ENCODE measurements at regions not wholly inside any gene's neighbourhood (a gene's known extent, or its start where the extent isn't known, plus 50 kb on each side); places are given as distances from the start of the nearest gene placed in this dataset.

DNA sequence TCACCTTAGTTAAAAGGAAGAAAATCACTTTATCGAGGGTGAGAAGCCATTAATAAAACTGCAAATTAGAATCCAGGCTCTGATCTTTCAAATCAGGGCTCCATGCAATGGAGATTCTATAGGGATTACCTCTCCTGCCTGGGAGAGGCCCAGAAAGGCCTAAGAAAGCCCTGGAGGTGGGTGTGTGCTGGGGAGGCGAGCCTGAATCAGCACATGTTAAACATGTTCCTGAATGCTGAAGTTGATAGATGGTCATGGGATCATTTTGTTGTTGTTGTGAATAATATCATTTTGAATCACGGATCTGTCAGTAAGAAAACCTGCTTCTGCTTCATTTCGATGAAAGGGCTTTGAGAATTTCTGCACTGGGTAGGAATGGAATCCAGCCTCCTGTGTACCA lies 254.3 kb downstream of the ACKR3 start:
- H3K4me3 ChIP-seq: no peak overlapping the region
- no TSS peak for BruUV-seq (replicated peaks)
- no peak overlapping the region for H3K9ac ChIP-seq (ENCODE audit: insufficient read depth in 1 of 2, low read depth in 2 of 2, low read length in 2 of 2)
- FAIRE-seq (no peak), DNase-seq (ENCODE audit: extremely low read depth in 1 of 4, low spot score in 3 of 4) (no peak), ATAC-seq (no peak)
- H2AFZ ChIP-seq (ENCODE audit: low read depth, low read length): no peak overlapping the region
- H3K79me2 ChIP-seq (ENCODE audit: control insufficient read depth, insufficient read depth, low read length): no peaks in the 10 kb centered on the region
- H3K9me3 ChIP-seq (replicated peaks; ENCODE audit: control insufficient read depth, insufficient read depth, low read depth, low read length): no peaks in the 10 kb centered on the region
- POLR2A ChIA-PET: no interaction called here
- no peaks in the 10 kb centered on the region for H4K20me1 ChIP-seq (replicated peaks; ENCODE audit: control insufficient read depth, insufficient read depth, low read length)
- CTCF ChIA-PET (ENCODE audit: low intra/inter-chr PET ratio): no interaction called here
- in situ Hi-C loops (cut with MboI): no loop called here
- intact Hi-C loops (cut with micrococcal nuclease): no loop called here
- peaks cover 0 to 5% of the 10 kb centered on the region in 2 experiments; a peak in 1 of 5 replicates for H3K27me3 ChIP-seq (ENCODE audit: control insufficient read depth in 2 of 2, insufficient read depth in 2 of 2, low read length in 2 of 2)
- no peaks in the 10 kb centered on the region; a peak in 1 of 5 replicates for H3K4me1 ChIP-seq (replicated peaks in 1 of 2; ENCODE audit: control insufficient read depth in 2 of 2, insufficient read depth in 2 of 2, low read length in 2 of 2)
- 0% methylated on average over 3 of the region's 4 CpGs for WGBS (ENCODE audit: insufficient coverage, low coverage, missing lambda C conversion rate)
- H3K36me3 ChIP-seq (ENCODE audit: control insufficient read depth, insufficient read depth, low read length): no peaks in the 10 kb centered on the region
- H3K4me2 ChIP-seq (ENCODE audit: insufficient read depth, low read length): no peak overlapping the region
- H3K9me1 ChIP-seq (ENCODE audit: control insufficient read depth, insufficient read depth, low read length): no peaks in the 10 kb centered on the region
- H3K27ac ChIP-seq (ENCODE audit: extremely low read depth, low read depth, low read length): no peak overlapping the region
- TF ChIP-seq, protein P1, sequence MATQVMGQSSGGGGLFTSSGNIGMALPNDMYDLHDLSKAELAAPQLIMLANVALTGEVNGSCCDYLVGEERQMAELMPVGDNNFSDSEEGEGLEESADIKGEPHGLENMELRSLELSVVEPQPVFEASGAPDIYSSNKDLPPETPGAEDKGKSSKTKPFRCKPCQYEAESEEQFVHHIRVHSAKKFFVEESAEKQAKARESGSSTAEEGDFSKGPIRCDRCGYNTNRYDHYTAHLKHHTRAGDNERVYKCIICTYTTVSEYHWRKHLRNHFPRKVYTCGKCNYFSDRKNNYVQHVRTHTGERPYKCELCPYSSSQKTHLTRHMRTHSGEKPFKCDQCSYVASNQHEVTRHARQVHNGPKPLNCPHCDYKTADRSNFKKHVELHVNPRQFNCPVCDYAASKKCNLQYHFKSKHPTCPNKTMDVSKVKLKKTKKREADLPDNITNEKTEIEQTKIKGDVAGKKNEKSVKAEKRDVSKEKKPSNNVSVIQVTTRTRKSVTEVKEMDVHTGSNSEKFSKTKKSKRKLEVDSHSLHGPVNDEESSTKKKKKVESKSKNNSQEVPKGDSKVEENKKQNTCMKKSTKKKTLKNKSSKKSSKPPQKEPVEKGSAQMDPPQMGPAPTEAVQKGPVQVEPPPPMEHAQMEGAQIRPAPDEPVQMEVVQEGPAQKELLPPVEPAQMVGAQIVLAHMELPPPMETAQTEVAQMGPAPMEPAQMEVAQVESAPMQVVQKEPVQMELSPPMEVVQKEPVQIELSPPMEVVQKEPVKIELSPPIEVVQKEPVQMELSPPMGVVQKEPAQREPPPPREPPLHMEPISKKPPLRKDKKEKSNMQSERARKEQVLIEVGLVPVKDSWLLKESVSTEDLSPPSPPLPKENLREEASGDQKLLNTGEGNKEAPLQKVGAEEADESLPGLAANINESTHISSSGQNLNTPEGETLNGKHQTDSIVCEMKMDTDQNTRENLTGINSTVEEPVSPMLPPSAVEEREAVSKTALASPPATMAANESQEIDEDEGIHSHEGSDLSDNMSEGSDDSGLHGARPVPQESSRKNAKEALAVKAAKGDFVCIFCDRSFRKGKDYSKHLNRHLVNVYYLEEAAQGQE (IDR thresholded peaks at IDR 0.05; ENCODE audit: borderline replicate concordance): no peak
- TF ChIP-seq, protein P1 (CRISPR knock-in tag; IDR thresholded peaks at IDR 0.05; ENCODE audit: low read depth): no peak
- TF ChIP-seq ELF2 (CRISPR knock-in tag; IDR thresholded peaks at IDR 0.05) (no peak), ZNF133 (CRISPR knock-in tag; IDR thresholded peaks at IDR 0.05) (no peak), RFX1 (IDR thresholded peaks at IDR 0.05) (no peak), RUNX1 (IDR thresholded peaks at IDR 0.05; ENCODE audit: low read depth) (no peak), POLR3A (IDR thresholded peaks at IDR 0.05; ENCODE audit: borderline replicate concordance, extremely low read depth, insufficient read depth, insufficient read length) (no peak), SAFB (IDR thresholded peaks at IDR 0.05; ENCODE audit: borderline replicate concordance, low read depth, low read length) (no peak)
- TF ChIP-seq, protein P2, sequence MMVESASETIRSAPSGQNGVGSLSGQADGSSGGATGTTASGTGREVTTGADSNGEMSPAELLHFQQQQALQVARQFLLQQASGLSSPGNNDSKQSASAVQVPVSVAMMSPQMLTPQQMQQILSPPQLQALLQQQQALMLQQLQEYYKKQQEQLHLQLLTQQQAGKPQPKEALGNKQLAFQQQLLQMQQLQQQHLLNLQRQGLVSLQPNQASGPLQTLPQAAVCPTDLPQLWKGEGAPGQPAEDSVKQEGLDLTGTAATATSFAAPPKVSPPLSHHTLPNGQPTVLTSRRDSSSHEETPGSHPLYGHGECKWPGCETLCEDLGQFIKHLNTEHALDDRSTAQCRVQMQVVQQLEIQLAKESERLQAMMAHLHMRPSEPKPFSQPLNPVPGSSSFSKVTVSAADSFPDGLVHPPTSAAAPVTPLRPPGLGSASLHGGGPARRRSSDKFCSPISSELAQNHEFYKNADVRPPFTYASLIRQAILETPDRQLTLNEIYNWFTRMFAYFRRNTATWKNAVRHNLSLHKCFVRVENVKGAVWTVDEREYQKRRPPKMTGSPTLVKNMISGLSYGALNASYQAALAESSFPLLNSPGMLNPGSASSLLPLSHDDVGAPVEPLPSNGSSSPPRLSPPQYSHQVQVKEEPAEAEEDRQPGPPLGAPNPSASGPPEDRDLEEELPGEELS (CRISPR knock-in tag; IDR thresholded peaks at IDR 0.05; ENCODE audit: borderline replicate concordance): no peak
- TF ChIP-seq, protein P3, sequence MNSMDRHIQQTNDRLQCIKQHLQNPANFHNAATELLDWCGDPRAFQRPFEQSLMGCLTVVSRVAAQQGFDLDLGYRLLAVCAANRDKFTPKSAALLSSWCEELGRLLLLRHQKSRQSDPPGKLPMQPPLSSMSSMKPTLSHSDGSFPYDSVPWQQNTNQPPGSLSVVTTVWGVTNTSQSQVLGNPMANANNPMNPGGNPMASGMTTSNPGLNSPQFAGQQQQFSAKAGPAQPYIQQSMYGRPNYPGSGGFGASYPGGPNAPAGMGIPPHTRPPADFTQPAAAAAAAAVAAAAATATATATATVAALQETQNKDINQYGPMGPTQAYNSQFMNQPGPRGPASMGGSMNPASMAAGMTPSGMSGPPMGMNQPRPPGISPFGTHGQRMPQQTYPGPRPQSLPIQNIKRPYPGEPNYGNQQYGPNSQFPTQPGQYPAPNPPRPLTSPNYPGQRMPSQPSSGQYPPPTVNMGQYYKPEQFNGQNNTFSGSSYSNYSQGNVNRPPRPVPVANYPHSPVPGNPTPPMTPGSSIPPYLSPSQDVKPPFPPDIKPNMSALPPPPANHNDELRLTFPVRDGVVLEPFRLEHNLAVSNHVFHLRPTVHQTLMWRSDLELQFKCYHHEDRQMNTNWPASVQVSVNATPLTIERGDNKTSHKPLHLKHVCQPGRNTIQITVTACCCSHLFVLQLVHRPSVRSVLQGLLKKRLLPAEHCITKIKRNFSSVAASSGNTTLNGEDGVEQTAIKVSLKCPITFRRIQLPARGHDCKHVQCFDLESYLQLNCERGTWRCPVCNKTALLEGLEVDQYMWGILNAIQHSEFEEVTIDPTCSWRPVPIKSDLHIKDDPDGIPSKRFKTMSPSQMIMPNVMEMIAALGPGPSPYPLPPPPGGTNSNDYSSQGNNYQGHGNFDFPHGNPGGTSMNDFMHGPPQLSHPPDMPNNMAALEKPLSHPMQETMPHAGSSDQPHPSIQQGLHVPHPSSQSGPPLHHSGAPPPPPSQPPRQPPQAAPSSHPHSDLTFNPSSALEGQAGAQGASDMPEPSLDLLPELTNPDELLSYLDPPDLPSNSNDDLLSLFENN (IDR thresholded peaks at IDR 0.05; ENCODE audit: low read depth in 2 of 2, low read length in 2 of 2): no peak

Measured in K562 (cell line).